EL (cell line): ENCODE measurements at regions not wholly inside any gene's neighbourhood (a gene's known extent, or its start where the extent isn't known, plus 50 kb on each side); places are given as distances from the start of the nearest gene placed in this dataset.

Source experiments
- DNase-seq: peaks from one replicate; pipeline ENCODE4 v3.0.0-alpha.2; 2016

- DNase-seq, result no peak
These were observed 89.8 kb upstream of the SMIM23 start for GRCh38 chr5:171695804-171696203.

- no peak for DNase-seq
These were observed 88.2 kb upstream of the SMIM23 start for GRCh38 chr5:171697221-171698102.

GRCh38 chr5:171700318-171700912 is 85.2 kb upstream of the SMIM23 start:
- DNase-seq, result no peak

GRCh38 chr5:171701100-171701541 is 84.5 kb upstream of the SMIM23 start:
- DNase-seq, result no peak

GRCh38 chr5:171702135-171702770 is 83.4 kb upstream of the SMIM23 start:
- DNase-seq, result no peak

- no peak for DNase-seq
These were observed 82.5 kb upstream of the SMIM23 start for GRCh38 chr5:171703146-171703545.

- no peak for DNase-seq
These were observed 80.6 kb upstream of the SMIM23 start for GRCh38 chr5:171705036-171705435.

GRCh38 chr5:171705830-171706468 is 79.7 kb upstream of the SMIM23 start:
- DNase-seq, result no peak

- no peak for DNase-seq
These were observed 78.7 kb upstream of the SMIM23 start for GRCh38 chr5:171706736-171707441.

- DNase-seq, result no peak
These were observed 78.2 kb upstream of the SMIM23 start for GRCh38 chr5:171707442-171707792.

- no peak for DNase-seq
These were observed 75.7 kb upstream of the SMIM23 start for GRCh38 chr5:171709930-171710329.

GRCh38 chr5:171710451-171711024 is 75.1 kb upstream of the SMIM23 start:
- no peak for DNase-seq

- DNase-seq, result no peak
These were observed 74.0 kb upstream of the SMIM23 start for GRCh38 chr5:171711571-171711970.

GRCh38 chr5:171712616-171713015 is 73.0 kb upstream of the SMIM23 start:
- no peak for DNase-seq

- DNase-seq, result no peak
These were observed 72.5 kb upstream of the SMIM23 start for GRCh38 chr5:171713152-171713551.

GRCh38 chr5:171714261-171714660 is 71.4 kb upstream of the SMIM23 start:
- no peak for DNase-seq

GRCh38 chr5:171714851-171715250 is 70.8 kb upstream of the SMIM23 start:
- DNase-seq, result no peak

GRCh38 chr5:171715551-171715950 is 70.1 kb upstream of the SMIM23 start:
- no peak for DNase-seq

GRCh38 chr5:171720086-171720485 is 65.5 kb upstream of the SMIM23 start:
- no peak for DNase-seq

GRCh38 chr5:171721464-171721863 is 64.2 kb upstream of the SMIM23 start:
- DNase-seq, result no peak

GRCh38 chr5:171724468-171725204 is 61.0 kb upstream of the SMIM23 start:
- DNase-seq, result no peak

GRCh38 chr5:171725205-171725601 is 60.4 kb upstream of the SMIM23 start:
- no peak for DNase-seq
